HCT116 (cell line): ENCODE measurements at regions not wholly inside any gene's neighbourhood (a gene's known extent, or its start where the extent isn't known, plus 50 kb on each side); places are given as distances from the start of the nearest gene placed in this dataset.

Experiments used
- ATAC-seq: fragments of 200-7000 bp; cut with Tn5 transposase; 2 replicates; pipeline ENCODE4 v1.9.1; 2020; ENCODE audit warnings: mild to moderate bottlenecking, moderate library complexity
- BruUV-seq: library from RNA; stranded (reverse); fragments of 400-500 nt; replicated peaks from 2 replicates; lab custom pipeline; 2021; lab: Mats Ljungman, UMichigan
- CTCF ChIA-PET: fragments of 300-600 bp; sonication (Branson Sonifier 250); formaldehyde crosslinking; loops from one replicate; lab custom pipeline; 2021; ENCODE audit warnings: antibody characterized with exemption; lab: Charles Lee
- POLR2A ChIA-PET: fragments of 300-600, 350-600 bp; sonication (Branson Sonifier 250); formaldehyde crosslinking; loops from one replicate; lab custom pipeline; 2021; ENCODE audit warnings: antibody characterized with exemption; lab: Charles Lee
- RAD21 ChIA-PET, 2 experiments: fragments of 300-600 bp; sonication (Branson Sonifier 250); formaldehyde crosslinking; loops; one replicate each; lab custom pipeline; 2023; ENCODE audit warnings: low total read pairs in 2 of 2; ENCODE audit not compliant: uncharacterized antibody in 2 of 2, unreplicated experiment in 2 of 2, low non-redundant PET in 1 of 2; lab: Charles Lee
- DNase-seq: peaks from one replicate; pipeline ENCODE4 v3.0.0-alpha.2; 2010; ENCODE audit warnings: low read depth, low spot score
- H2AFZ ChIP-seq: fragments of 200-600 bp; shearing (Covaris generic), sonication (generic); 2 replicates; pipeline ENCODE4 v1.6.1; 2017; ENCODE audit warnings: low read depth, mixed run types, mixed read lengths, antibody characterized with exemption, low read length; ENCODE audit not compliant: poor library complexity, severe bottlenecking
- H3K27ac ChIP-seq: 2 replicates; pipeline ENCODE4 v1.5.1; 2012; ENCODE audit warnings: low read depth, low read length
- H3K27me3 ChIP-seq: fragments of 200-600 bp; sonication (generic); 2 replicates; pipeline ENCODE4 v1.6.1; 2016; ENCODE audit warnings: mixed run types, low read length, mixed read lengths; ENCODE audit not compliant: insufficient read depth
- H3K36me3 ChIP-seq, 2 experiments: fragments of 200-500 bp in 1 of 2; fragments of 200-600 bp in 1 of 2; sonication (Bioruptor generic) in 1 of 2; sonication (generic) in 1 of 2; 2 replicates each; pipeline versions ENCODE4 v1.5.1 to v1.6.1; 2014 to 2016; ENCODE audit warnings: low read length in 2 of 2, inconsistent platforms in 1 of 2, mixed read lengths in 1 of 2, mixed run types in 1 of 2; ENCODE audit not compliant: insufficient read depth in 2 of 2, control insufficient read depth in 1 of 2
- H3K4me1 ChIP-seq, 2 experiments: fragments of 200-600 bp in 1 of 2; sonication (generic) in 1 of 2; 2 replicates each; pipeline versions ENCODE4 v1.5.1 to v1.6.1; 2012 to 2017; ENCODE audit warnings: low read length in 2 of 2, inconsistent platforms in 1 of 2, mild to moderate bottlenecking in 1 of 2, mixed read lengths in 1 of 2, mixed run types in 1 of 2, moderate library complexity in 1 of 2; ENCODE audit not compliant: insufficient read depth in 2 of 2, control insufficient read depth in 1 of 2
- H3K4me2 ChIP-seq: fragments of 200-600 bp; sonication (generic); 2 replicates; pipeline ENCODE4 v1.6.1; 2017; ENCODE audit warnings: mixed run types, low read length, mixed read lengths
- H3K4me3 ChIP-seq, 2 experiments: fragments of 200-600 bp in 1 of 2; sonication (generic) in 1 of 2; replicated peaks in 1 of 2; 2 replicates each; pipeline ENCODE4 v1.5.1; 2011 to 2016; ENCODE audit warnings: low read length in 2 of 2, control low read depth in 1 of 2, low read depth in 1 of 2, mild to moderate bottlenecking in 1 of 2, mixed read lengths in 1 of 2, mixed run types in 1 of 2
- H3K79me2 ChIP-seq: fragments of 200-600 bp; sonication (generic); 2 replicates; pipeline ENCODE4 v1.6.1; 2017; ENCODE audit warnings: mild to moderate bottlenecking, mixed run types, low read length, moderate library complexity, mixed read lengths; ENCODE audit not compliant: insufficient read depth
- H3K9ac ChIP-seq: fragments of 200-600 bp; sonication (generic); 2 replicates; pipeline ENCODE4 v1.6.1; 2016; ENCODE audit warnings: low read length, mixed read lengths
- H3K9me2 ChIP-seq: fragments of 200-600 bp; sonication (generic), shearing (Covaris generic); 2 replicates; pipeline ENCODE4 v1.6.1; 2017; ENCODE audit warnings: mixed run types, mild to moderate bottlenecking, moderate library complexity; ENCODE audit not compliant: insufficient read depth
- H3K9me3 ChIP-seq, 2 experiments: fragments of 200-500 bp in 1 of 2; fragments of 200-600 bp in 1 of 2; sonication (Bioruptor generic) in 1 of 2; sonication (generic) in 1 of 2; 2 replicates each; pipeline ENCODE4 v1.6.1; 2014 to 2017; ENCODE audit warnings: low read length in 2 of 2, mixed read lengths in 2 of 2, inconsistent platforms in 1 of 2, low read depth in 1 of 2, mild to moderate bottlenecking in 1 of 2, mixed run types in 1 of 2, moderate library complexity in 1 of 2; ENCODE audit not compliant: control insufficient read depth in 1 of 2, insufficient read depth in 1 of 2
- H4K20me1 ChIP-seq: fragments of 200-600 bp; sonication (generic), shearing (Covaris generic); 2 replicates; pipeline ENCODE4 v1.6.1; 2017; ENCODE audit warnings: mixed run types, mild to moderate bottlenecking, moderate library complexity; ENCODE audit not compliant: insufficient read depth
- CEBPB ChIP-seq: IDR thresholded peaks from 2 replicates; pipeline ENCODE4 v1.6.1; 2012; ENCODE audit warnings: low read depth
- EGR1 ChIP-seq: IDR thresholded peaks from 2 replicates; pipeline ENCODE4 v1.6.1; 2012; ENCODE audit warnings: low read depth
- ELF1 ChIP-seq: IDR thresholded peaks from 2 replicates; pipeline ENCODE4 v1.6.1; 2012; ENCODE audit warnings: low read depth, borderline replicate concordance
- EZH2 ChIP-seq: fragments of 200-600 bp; sonication (generic); IDR thresholded peaks from 2 replicates; pipeline ENCODE4 v1.6.1; 2017; ENCODE audit warnings: antibody characterized with exemption, mixed run types
- FOSL1 ChIP-seq: IDR thresholded peaks from 2 replicates; pipeline ENCODE4 v1.6.1; 2012; ENCODE audit warnings: low read depth
- JUND ChIP-seq: IDR thresholded peaks from 2 replicates; pipeline ENCODE4 v1.6.1; 2012
- POLR2AphosphoS5 ChIP-seq: IDR thresholded peaks from 2 replicates; pipeline ENCODE4 v1.6.1; 2011; ENCODE audit warnings: mild to moderate bottlenecking, low read depth, low read length, moderate library complexity
- SIN3A ChIP-seq: IDR thresholded peaks from 2 replicates; pipeline ENCODE4 v1.6.1; 2012; ENCODE audit warnings: low read depth
- SP1 ChIP-seq: IDR thresholded peaks from 2 replicates; pipeline ENCODE4 v1.6.1; 2012; ENCODE audit warnings: low read depth
- SRF ChIP-seq: IDR thresholded peaks from 2 replicates; pipeline ENCODE4 v1.6.1; 2012; ENCODE audit warnings: low read depth
- ZFX ChIP-seq: fragments of 450-650 bp; IDR thresholded peaks from 2 replicates; pipeline ENCODE4 v1.6.1; 2017
- intact Hi-C: fragments of 100-400 bp; cut with micrococcal nuclease; formaldehyde crosslinking; loops from 2 replicates; pipeline ENCODE4 v1.10.0; 2022
- TF ChIP-seq, protein P1 (sequence below): IDR thresholded peaks from 2 replicates; pipeline ENCODE4 v1.6.1; 2012; ENCODE audit warnings: low read depth
- TF ChIP-seq, protein P2 (sequence below): IDR thresholded peaks from 2 replicates; pipeline ENCODE4 v1.6.1; 2012

DNA sequence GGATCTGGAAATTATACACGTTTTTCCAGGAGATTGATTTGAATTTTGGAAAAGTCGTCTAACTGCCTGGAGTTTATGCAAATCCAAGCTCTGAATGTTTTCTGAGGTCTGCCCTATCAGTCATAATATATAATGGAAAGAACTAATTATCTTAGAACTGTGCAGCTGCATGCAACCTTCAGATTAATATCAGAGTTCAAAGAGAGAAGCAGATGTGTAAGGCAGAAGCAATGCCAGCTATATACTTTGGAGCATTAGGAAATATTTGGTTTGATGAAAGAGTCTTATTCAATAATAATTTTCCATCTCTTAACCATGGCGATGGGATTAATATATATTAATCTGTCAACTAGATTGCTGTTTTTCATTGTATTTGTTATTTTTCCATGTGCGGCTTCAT, 500.9 kb downstream of the NEBL start:
- no peaks in the 10 kb centered on the region for H3K36me3 ChIP-seq
- ChIA-PET RAD21 (no interaction called here), POLR2A (no interaction called here), CTCF (no interaction called here)
- H3K4me2 ChIP-seq = no peak overlapping the region
- H3K9me2 ChIP-seq = no peaks in the 10 kb centered on the region
- H3K79me2 ChIP-seq = no peaks in the 10 kb centered on the region
- H3K9me3 ChIP-seq = peaks cover 0 to 11% of the 10 kb centered on the region in 2 experiments; a peak in 2 of 4 replicates
- H3K27ac ChIP-seq = no peak overlapping the region
- H4K20me1 ChIP-seq = no peaks in the 10 kb centered on the region
- no peaks in the 10 kb centered on the region for H3K27me3 ChIP-seq
- H3K9ac ChIP-seq = no peak overlapping the region
- intact Hi-C loops = no loop called here
- H3K4me1 ChIP-seq = no peaks in the 10 kb centered on the region
- ATAC-seq (no peak), DNase-seq (no peak)
- BruUV-seq = no TSS peak
- no peak overlapping the region for H2AFZ ChIP-seq
- no peak overlapping the region for H3K4me3 ChIP-seq
- TF ChIP-seq JUND (no peak), POLR2AphosphoS5 (no peak), CEBPB (no peak), SIN3A (no peak), SP1 (no peak), EZH2 (no peak), ELF1 (no peak), FOSL1 (no peak), SRF (no peak), ZFX (no peak), EGR1 (no peak)
- TF ChIP-seq, protein P1, sequence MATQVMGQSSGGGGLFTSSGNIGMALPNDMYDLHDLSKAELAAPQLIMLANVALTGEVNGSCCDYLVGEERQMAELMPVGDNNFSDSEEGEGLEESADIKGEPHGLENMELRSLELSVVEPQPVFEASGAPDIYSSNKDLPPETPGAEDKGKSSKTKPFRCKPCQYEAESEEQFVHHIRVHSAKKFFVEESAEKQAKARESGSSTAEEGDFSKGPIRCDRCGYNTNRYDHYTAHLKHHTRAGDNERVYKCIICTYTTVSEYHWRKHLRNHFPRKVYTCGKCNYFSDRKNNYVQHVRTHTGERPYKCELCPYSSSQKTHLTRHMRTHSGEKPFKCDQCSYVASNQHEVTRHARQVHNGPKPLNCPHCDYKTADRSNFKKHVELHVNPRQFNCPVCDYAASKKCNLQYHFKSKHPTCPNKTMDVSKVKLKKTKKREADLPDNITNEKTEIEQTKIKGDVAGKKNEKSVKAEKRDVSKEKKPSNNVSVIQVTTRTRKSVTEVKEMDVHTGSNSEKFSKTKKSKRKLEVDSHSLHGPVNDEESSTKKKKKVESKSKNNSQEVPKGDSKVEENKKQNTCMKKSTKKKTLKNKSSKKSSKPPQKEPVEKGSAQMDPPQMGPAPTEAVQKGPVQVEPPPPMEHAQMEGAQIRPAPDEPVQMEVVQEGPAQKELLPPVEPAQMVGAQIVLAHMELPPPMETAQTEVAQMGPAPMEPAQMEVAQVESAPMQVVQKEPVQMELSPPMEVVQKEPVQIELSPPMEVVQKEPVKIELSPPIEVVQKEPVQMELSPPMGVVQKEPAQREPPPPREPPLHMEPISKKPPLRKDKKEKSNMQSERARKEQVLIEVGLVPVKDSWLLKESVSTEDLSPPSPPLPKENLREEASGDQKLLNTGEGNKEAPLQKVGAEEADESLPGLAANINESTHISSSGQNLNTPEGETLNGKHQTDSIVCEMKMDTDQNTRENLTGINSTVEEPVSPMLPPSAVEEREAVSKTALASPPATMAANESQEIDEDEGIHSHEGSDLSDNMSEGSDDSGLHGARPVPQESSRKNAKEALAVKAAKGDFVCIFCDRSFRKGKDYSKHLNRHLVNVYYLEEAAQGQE = no peak
- TF ChIP-seq, protein P2, sequence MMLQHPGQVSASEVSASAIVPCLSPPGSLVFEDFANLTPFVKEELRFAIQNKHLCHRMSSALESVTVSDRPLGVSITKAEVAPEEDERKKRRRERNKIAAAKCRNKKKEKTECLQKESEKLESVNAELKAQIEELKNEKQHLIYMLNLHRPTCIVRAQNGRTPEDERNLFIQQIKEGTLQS = no peak
- TF ChIP-seq, all 23 proteins: peak for 0
